ENCODE measurements at regions not wholly inside any gene's neighbourhood (a gene's known extent, or its start where the extent isn't known, plus 50 kb on each side); places are given as distances from the start of the nearest gene placed in this dataset.
"Not testable (repeated sequence)": the region's sequence is repeated elsewhere in the genome, so short reads cannot be mapped to it uniquely, and the experiment has no call there.

DNA sequence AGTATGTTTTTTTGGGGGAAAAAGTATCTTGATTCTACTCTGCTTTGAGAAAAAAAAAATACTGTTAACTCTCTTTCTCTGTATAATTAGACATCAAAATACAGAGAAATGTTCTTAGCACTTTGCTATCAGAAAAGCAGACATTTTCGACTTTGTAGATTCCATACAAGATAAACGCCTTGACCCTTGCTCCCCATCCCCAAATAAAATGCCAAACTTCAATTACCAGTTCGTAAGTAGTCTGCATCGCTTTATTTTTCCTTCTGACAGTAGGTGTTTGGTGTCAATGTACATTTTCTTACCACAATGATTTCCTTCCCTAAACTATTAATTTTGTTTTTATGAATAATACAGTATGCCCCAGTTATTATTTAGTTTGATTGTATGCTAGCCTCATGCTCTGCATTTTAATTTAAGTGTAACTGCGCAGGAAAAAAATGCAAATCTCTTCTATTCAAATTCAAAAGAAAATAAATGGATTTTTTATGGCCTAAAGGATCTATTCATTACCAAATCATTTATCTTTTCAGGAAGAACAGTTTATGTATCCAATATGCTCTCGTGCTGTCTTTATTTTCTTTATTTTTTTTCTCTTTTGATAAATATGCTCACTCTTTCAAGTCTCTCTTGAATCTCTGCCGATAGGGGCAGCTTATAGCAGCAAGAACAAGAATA lies 84.8 kb upstream of the ZNF217 start:
- no peaks in the 10 kb centered on the region for H3K27me3 ChIP-seq (ENCODE audit: control insufficient read depth, insufficient read depth, low read length)
- Mint-ChIP-seq H3K27me3 (peaks cover 5% of the 10 kb centered on the region), H3K9me3 (no peaks in the 10 kb centered on the region), H3K27ac (peak overlapping the region in 2 of 3 donors; percentile 52 to 74), H3K4me3 (peak overlapping the region in 1 of 4 donors; percentile 63), H3K36me3 (no peaks in the 10 kb centered on the region), H3K4me1 (peaks cover 8 to 15% (median 10%) of the 10 kb centered on the region in 4 donors)
- H3K27ac ChIP-seq (ENCODE audit: insufficient read depth, low read length, poor library complexity, severe bottlenecking): no peak overlapping the region
- ATAC-seq (ENCODE audit: low read depth in 2 of 2) (no peak), DNase-seq (no peak)
- peaks cover 6% of the 10 kb centered on the region for H3K4me1 ChIP-seq (ENCODE audit: control insufficient read depth, insufficient read depth, low read length, poor library complexity, severe bottlenecking)
- no peaks in the 10 kb centered on the region for H3K9me3 ChIP-seq (ENCODE audit: control insufficient read depth in 2 of 2, low read length in 2 of 2)
- H3K36me3 ChIP-seq (ENCODE audit: control insufficient read depth, insufficient read depth, low read length): no peaks in the 10 kb centered on the region
- H3K4me3 ChIP-seq (ENCODE audit: low read depth, low read length): no peak overlapping the region

DNA sequence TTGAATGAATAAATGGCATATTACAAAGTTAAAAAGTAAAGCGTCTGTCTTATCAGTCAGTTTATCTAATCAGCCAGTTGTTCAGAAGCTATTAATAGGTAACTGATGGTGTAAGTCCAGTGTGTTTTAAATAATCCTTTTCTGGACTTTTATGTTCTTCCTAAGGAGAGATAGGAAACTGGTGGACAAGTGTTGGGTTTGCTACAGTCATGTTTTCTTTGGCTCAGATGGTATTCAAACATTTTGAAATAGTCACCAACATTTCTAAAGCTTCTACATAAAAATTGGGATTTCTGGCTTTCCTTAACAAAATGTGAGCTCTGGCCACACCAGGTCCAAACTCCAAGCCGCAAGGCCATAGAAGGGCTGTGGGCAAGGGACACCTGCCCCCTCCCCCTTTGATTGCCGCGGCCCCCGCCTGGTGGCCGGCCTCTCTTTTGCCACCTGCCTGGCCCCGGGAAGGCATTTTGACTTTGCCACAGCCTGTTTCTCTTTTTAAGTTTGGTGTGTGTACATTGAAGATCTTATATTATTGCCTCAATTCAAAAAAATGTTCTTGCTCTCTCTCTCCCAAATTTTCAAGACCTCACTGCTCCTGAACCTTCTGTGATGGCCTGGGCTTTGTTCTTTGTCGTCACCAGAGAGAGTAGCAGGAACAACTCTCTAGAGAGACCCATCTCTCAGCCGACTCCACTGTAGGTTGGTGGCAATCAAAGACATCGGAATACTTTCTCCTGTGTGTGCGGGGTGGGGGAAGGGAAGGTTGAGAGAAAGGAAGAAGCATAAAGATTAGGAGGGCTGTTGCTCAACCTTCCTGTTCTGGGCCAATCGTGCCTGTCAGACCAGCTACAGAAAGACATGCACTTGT lies 84.0 kb upstream of the ZNF217 start:
- DNase-seq (peak in 1 of 3 donors; percentile 44), ATAC-seq (ENCODE audit: low read depth in 2 of 2) (no peak)
- Histone ChIP-seq H3K36me3 (ENCODE audit: control insufficient read depth, insufficient read depth, low read length) (no peaks in the 10 kb centered on the region), H3K4me3 (ENCODE audit: low read depth, low read length) (no peak overlapping the region), H3K27ac (ENCODE audit: insufficient read depth, low read length, poor library complexity, severe bottlenecking) (no peak overlapping the region), H3K9me3 (ENCODE audit: control insufficient read depth in 2 of 2, low read length in 2 of 2) (no peaks in the 10 kb centered on the region), H3K27me3 (ENCODE audit: control insufficient read depth, insufficient read depth, low read length) (no peaks in the 10 kb centered on the region), H3K4me1 (ENCODE audit: control insufficient read depth, insufficient read depth, low read length, poor library complexity, severe bottlenecking) (peaks cover 6% of the 10 kb centered on the region)
- Mint-ChIP-seq H3K4me1 (peaks cover 8 to 15% (median 10%) of the 10 kb centered on the region in 4 donors), H3K4me3 (peak overlapping the region in 2 of 4 donors; percentile 50 to 63), H3K36me3 (no peaks in the 10 kb centered on the region), H3K27ac (peak overlapping the region in 2 of 3 donors; percentile 52 to 74), H3K9me3 (no peaks in the 10 kb centered on the region), H3K27me3 (peaks cover 5% of the 10 kb centered on the region)

DNA sequence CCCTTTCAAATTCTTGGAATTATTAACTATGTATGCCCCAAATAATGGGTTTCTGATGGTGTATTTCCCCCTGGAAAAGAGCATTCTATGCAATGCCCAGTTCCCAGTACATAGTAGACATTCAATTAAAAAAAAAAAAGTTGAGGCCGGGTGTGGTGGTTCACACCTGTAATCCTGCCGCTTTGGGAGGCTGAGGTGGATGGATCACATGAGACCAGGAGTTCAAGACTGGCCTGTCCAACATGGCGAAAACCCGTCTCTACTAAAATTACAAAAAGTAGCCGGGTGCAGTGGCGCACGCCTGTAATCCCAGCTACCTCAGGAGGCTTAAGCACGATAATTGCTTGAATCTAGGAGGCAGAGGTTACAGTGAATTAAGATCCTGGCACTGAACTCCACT lies 83.3 kb upstream of the ZNF217 start:
- H3K4me3 Mint-ChIP-seq: no peak overlapping the region
- peaks cover 6% of the 10 kb centered on the region for H3K4me1 ChIP-seq (ENCODE audit: control insufficient read depth, insufficient read depth, low read length, poor library complexity, severe bottlenecking)

DNA sequence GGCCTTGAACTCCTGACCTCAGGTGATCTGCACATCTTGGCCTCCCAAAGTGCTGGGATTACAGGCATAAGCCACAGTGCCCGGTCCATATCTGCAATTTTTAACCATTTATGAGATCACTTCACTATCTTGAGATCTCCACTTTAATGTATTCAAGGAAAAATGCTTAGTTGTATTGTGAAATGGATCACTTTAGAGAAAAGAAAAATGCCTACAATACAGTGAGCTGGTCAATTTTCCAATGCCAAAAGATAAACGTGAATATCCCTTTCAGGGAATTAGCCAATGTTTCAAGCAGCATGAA lies 82.8 kb upstream of the ZNF217 start:
- no peaks in the 10 kb centered on the region for H3K27me3 ChIP-seq (ENCODE audit: control insufficient read depth, insufficient read depth, low read length)
- no peak overlapping the region for H3K27ac ChIP-seq (ENCODE audit: insufficient read depth, low read length, poor library complexity, severe bottlenecking)
- no peak for ATAC-seq (ENCODE audit: low read depth in 2 of 2)
- Mint-ChIP-seq H3K27ac (no peak overlapping the region), H3K36me3 (no peaks in the 10 kb centered on the region), H3K27me3 (peaks cover 5% of the 10 kb centered on the region), H3K4me3 (no peak overlapping the region), H3K4me1 (peaks cover 8 to 15% (median 10%) of the 10 kb centered on the region in 4 donors), H3K9me3 (no peaks in the 10 kb centered on the region)
- DNase-seq: no peak
- H3K4me3 ChIP-seq (ENCODE audit: low read depth, low read length): no peak overlapping the region
- peaks cover 6% of the 10 kb centered on the region for H3K4me1 ChIP-seq (ENCODE audit: control insufficient read depth, insufficient read depth, low read length, poor library complexity, severe bottlenecking)
- H3K36me3 ChIP-seq (ENCODE audit: control insufficient read depth, insufficient read depth, low read length): no peaks in the 10 kb centered on the region
- no peaks in the 10 kb centered on the region for H3K9me3 ChIP-seq (ENCODE audit: control insufficient read depth in 2 of 2, low read length in 2 of 2)

More for the DNA sequence above, 83.3 kb upstream of the ZNF217 start:
- no peak for ATAC-seq (ENCODE audit: low read depth in 2 of 2)
- no peaks in the 10 kb centered on the region for H3K36me3 ChIP-seq (ENCODE audit: control insufficient read depth, insufficient read depth, low read length)
- no peaks in the 10 kb centered on the region for H3K9me3 ChIP-seq (ENCODE audit: control insufficient read depth in 2 of 2, low read length in 2 of 2)
- DNase-seq: no peak
- Mint-ChIP-seq H3K27ac (no peak overlapping the region), H3K36me3 (no peaks in the 10 kb centered on the region), H3K4me1 (peaks cover 8 to 15% (median 10%) of the 10 kb centered on the region in 4 donors), H3K9me3 (no peaks in the 10 kb centered on the region), H3K27me3 (peaks cover 5% of the 10 kb centered on the region)
- no peak overlapping the region for H3K27ac ChIP-seq (ENCODE audit: insufficient read depth, low read length, poor library complexity, severe bottlenecking)
- no peak overlapping the region for H3K4me3 ChIP-seq (ENCODE audit: low read depth, low read length)
- H3K27me3 ChIP-seq (ENCODE audit: control insufficient read depth, insufficient read depth, low read length): no peaks in the 10 kb centered on the region

DNA sequence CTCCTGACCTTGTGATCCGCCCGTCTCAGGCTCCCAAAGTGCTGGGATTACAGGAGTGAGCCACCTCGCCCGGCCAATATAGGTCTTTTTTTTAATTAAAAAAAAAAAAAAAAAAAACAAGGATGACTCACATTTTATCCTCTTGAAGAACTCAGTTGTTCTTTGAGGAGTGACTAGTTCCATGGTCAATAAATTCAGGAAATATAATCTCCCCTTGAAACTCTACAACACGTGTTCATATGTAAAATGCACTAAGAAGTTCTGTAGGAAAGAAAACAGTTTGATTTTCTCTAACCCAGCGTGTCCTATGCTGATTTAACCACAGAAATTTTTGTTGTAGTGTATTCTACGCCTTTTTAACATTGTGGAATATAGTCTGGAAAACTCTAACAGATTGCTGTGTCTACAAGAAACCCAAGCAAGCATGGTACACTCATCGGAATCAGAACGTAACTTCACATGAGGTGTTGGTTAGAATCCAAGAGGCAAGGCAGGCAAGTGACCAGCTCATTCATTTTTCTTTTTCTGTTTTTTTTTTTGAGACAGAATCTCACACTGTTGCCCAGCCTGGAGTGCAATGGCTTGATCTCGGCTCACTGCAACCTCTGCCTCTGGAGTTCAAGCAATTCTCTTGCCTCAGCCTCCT lies 79.0 kb upstream of the ZNF217 start:
- H3K36me3 ChIP-seq (ENCODE audit: control insufficient read depth, insufficient read depth, low read length): no peaks in the 10 kb centered on the region
- ATAC-seq (ENCODE audit: low read depth in 2 of 2) (no peak), DNase-seq (no peak)
- no peak overlapping the region for H3K4me3 Mint-ChIP-seq
- H3K27me3 Mint-ChIP-seq: peaks cover 5% of the 10 kb centered on the region
- H3K36me3 Mint-ChIP-seq: no peaks in the 10 kb centered on the region
- no peaks in the 10 kb centered on the region for H3K9me3 ChIP-seq (ENCODE audit: control insufficient read depth in 2 of 2, low read length in 2 of 2)
- H3K4me3 ChIP-seq (ENCODE audit: low read depth, low read length): no peak overlapping the region
- H3K9me3 Mint-ChIP-seq: no peaks in the 10 kb centered on the region
- H3K4me1 Mint-ChIP-seq: peaks cover 0 to 4% (median 2%) of the 10 kb centered on the region in 4 donors
- no peak overlapping the region for H3K27ac Mint-ChIP-seq
- no peaks in the 10 kb centered on the region for H3K27me3 ChIP-seq (ENCODE audit: control insufficient read depth, insufficient read depth, low read length)
- H3K27ac ChIP-seq (ENCODE audit: insufficient read depth, low read length, poor library complexity, severe bottlenecking): no peak overlapping the region
- peaks cover under 1% of the 10 kb centered on the region for H3K4me1 ChIP-seq (ENCODE audit: control insufficient read depth, insufficient read depth, low read length, poor library complexity, severe bottlenecking)

DNA sequence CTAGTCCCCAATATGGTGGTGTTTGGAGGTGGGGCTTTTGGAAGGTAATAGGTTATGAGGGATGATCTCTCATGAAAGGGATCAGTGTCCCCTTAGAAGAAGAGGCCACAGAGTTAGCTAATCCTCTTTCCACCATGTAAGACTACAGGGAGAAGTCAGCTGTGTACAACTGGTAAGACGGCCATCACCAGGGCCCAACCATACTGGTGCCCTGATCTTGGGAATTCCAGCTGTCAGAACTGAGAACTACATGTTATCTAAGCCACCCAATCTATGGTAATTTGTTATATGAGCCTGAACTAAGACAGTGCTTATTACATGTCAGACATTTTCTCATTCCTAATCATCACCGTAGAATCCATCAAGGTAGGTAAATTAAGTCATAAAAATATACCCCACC lies 77.7 kb upstream of the ZNF217 start:
- H3K27ac Mint-ChIP-seq: peak overlapping the region in 1 of 3 donors; percentile 45
- peaks cover 0 to 4% (median 0%) of the 10 kb centered on the region in 4 donors for H3K4me1 Mint-ChIP-seq
- no peak for DNase-seq

DNA sequence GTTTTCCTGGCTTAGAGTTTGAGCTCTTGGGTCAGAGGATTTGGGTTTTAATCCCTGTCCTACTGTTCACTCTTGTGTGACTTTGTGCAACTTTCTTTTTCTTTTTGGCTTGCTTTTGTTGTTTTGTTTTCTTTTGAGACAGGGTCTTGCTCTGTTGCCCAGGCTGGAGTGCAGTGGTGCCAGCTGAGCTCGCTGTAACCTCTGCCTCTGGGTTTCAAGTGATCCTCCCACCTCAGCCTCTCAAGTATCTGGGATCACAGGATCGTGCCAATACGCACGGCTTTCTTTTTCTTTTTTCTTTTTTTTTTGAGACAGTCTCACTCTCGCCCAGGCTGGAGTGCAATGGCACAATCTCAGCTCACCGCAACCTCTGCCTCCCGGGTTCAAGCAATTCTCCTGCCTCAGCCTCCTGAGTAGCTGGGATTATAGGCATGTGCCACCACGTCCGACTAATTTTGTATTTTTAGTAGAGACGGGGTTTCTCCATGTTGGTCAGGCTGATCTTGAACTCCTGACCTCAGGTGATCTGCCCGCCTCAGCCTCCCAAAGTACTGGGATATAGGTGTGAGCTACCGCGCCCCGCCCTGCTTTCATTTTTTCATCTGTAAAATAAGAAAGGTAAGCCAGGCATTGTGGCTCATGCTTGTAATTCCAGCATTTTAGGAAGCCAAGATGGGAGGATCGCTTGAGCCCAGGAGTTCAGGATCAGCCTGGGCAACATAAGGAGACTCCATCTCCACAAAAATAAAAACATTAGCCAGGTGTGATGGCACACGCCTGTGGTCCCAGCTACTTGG lies 76.1 kb upstream of the ZNF217 start:
- not testable (repeated sequence) for H3K9me3 Mint-ChIP-seq; H3K4me3 Mint-ChIP-seq; H3K9me3 ChIP-seq (ENCODE audit: control insufficient read depth in 2 of 2, low read length in 2 of 2); ATAC-seq (ENCODE audit: low read depth in 2 of 2); DNase-seq; H3K27ac ChIP-seq (ENCODE audit: insufficient read depth, low read length, poor library complexity, severe bottlenecking); H3K27me3 Mint-ChIP-seq; H3K4me1 ChIP-seq (ENCODE audit: control insufficient read depth, insufficient read depth, low read length, poor library complexity, severe bottlenecking); H3K36me3 ChIP-seq (ENCODE audit: control insufficient read depth, insufficient read depth, low read length); H3K27me3 ChIP-seq (ENCODE audit: control insufficient read depth, insufficient read depth, low read length); H3K4me3 ChIP-seq (ENCODE audit: low read depth, low read length); H3K36me3 Mint-ChIP-seq; H3K4me1 Mint-ChIP-seq
- H3K27ac Mint-ChIP-seq: peak overlapping the region in 2 of 3 donors; percentile 11 to 29

More for the DNA sequence above, 77.7 kb upstream of the ZNF217 start:
- Histone ChIP-seq H3K27me3 (ENCODE audit: control insufficient read depth, insufficient read depth, low read length) (no peaks in the 10 kb centered on the region), H3K36me3 (ENCODE audit: control insufficient read depth, insufficient read depth, low read length) (no peaks in the 10 kb centered on the region), H3K4me1 (ENCODE audit: control insufficient read depth, insufficient read depth, low read length, poor library complexity, severe bottlenecking) (no peaks in the 10 kb centered on the region), H3K27ac (ENCODE audit: insufficient read depth, low read length, poor library complexity, severe bottlenecking) (no peak overlapping the region), H3K9me3 (ENCODE audit: control insufficient read depth in 2 of 2, low read length in 2 of 2) (no peaks in the 10 kb centered on the region), H3K4me3 (ENCODE audit: low read depth, low read length) (no peak overlapping the region)
- Mint-ChIP-seq H3K36me3 (no peaks in the 10 kb centered on the region), H3K27me3 (peaks cover 5% of the 10 kb centered on the region), H3K9me3 (no peaks in the 10 kb centered on the region), H3K4me3 (no peak overlapping the region)
- ATAC-seq (ENCODE audit: low read depth in 2 of 2): no peak
